ENCODE measurements at regions not wholly inside any gene's neighbourhood (a gene's known extent, or its start where the extent isn't known, plus 50 kb on each side); places are given as distances from the start of the nearest gene placed in this dataset.

DNA sequence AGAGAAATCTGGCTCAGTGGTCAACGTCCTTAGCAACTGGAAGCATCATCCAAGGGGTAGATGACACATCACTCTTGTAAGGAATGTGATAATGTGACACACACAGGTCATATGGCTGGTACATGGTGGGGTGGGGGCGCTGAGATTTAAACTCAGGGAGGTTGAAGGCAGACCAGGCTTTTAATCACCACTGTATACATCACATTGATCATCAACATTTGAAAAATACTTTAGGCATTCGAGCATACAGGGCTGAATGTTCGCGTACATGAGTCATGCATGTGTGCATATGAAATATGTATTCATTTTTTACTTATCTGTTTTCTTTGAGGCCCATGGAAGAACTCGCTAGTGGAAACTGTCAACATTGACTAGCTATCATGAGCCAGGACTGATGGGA lies 976.4 kb downstream of the VRK1 start:
- no peak for TF ChIP-seq CTCF (IDR thresholded peaks at IDR 0.05; ENCODE audit: poor library complexity)
- TF ChIP-seq EZH2 (IDR thresholded peaks at IDR 0.05; ENCODE audit: borderline replicate concordance), result no peak
